Liver (tissue), 8 donors: ENCODE measurements at regions not wholly inside any gene's neighbourhood (a gene's known extent, or its start where the extent isn't known, plus 50 kb on each side); places are given as distances from the start of the nearest gene placed in this dataset.

Source experiments
- DNase-seq: peaks from one replicate; pipeline ENCODE4 v3.0.0-alpha.2; 2017; ENCODE audit warnings: low spot score
- H3K27ac ChIP-seq, 2 donors: one replicate each; pipeline ENCODE4 v1.7.0; 2013; ENCODE audit warnings: inconsistent platforms in 2 of 2, low read length in 2 of 2, control low read depth in 1 of 2, low read depth in 1 of 2, mild to moderate bottlenecking in 1 of 2
- H3K27me3 ChIP-seq, 4 donors: one replicate each; pipeline versions ENCODE4 v1.6.1 to v1.7.0; 2013; ENCODE audit warnings: low read length in 3 of 4, inconsistent platforms in 1 of 4, mild to moderate bottlenecking in 1 of 4, moderate library complexity in 1 of 4; ENCODE audit not compliant: control insufficient read depth in 4 of 4, insufficient read depth in 4 of 4
- H3K36me3 ChIP-seq, 4 donors: one replicate each; pipeline versions ENCODE4 v1.6.1 to v1.7.0; 2013; ENCODE audit warnings: low read length in 3 of 4, mild to moderate bottlenecking in 3 of 4, low read depth in 1 of 4, moderate library complexity in 1 of 4; ENCODE audit not compliant: control insufficient read depth in 4 of 4, insufficient read depth in 3 of 4
- H3K4me1 ChIP-seq, 4 donors: one replicate each; pipeline versions ENCODE4 v1.6.1 to v1.7.0; 2013; ENCODE audit warnings: low read length in 3 of 4, mild to moderate bottlenecking in 3 of 4, moderate library complexity in 1 of 4; ENCODE audit not compliant: control insufficient read depth in 4 of 4, insufficient read depth in 4 of 4
- H3K4me3 ChIP-seq, 3 donors: one replicate each; pipeline versions ENCODE4 v1.6.1 to v1.7.0; 2013; ENCODE audit warnings: low read length in 3 of 3, control low read depth in 1 of 3, low read depth in 1 of 3, mild to moderate bottlenecking in 1 of 3
- H3K9ac ChIP-seq, 2 donors: one replicate each; pipeline ENCODE4 v1.7.0; 2013; ENCODE audit warnings: low read length in 2 of 2, mild to moderate bottlenecking in 2 of 2, moderate library complexity in 2 of 2, control low read depth in 1 of 2, low read depth in 1 of 2
- H3K9me3 ChIP-seq, 4 donors: one replicate each; pipeline versions ENCODE4 v1.6.1 to v1.7.0; 2013; ENCODE audit warnings: low read length in 3 of 4; ENCODE audit not compliant: control insufficient read depth in 4 of 4
- ATF3 ChIP-seq: IDR thresholded peaks from 2 replicates; pipeline ENCODE4 v1.6.1; 2016; ENCODE audit warnings: antibody characterized with exemption
- CTCF ChIP-seq: fragments of 150-350 bp; IDR thresholded peaks from 2 replicates; pipeline ENCODE4 v1.5.1; 2017; ENCODE audit warnings: improper control_type of control experiment, low read depth, low read length; ENCODE audit not compliant: missing input control
- EGR1 ChIP-seq, 2 donors: IDR thresholded peaks; 2 replicates each; pipeline ENCODE4 v1.6.1; 2016 to 2018; ENCODE audit warnings: antibody characterized with exemption in 2 of 2, low read depth in 2 of 2
- FOXA1 ChIP-seq: IDR thresholded peaks from 2 replicates; pipeline ENCODE4 v1.6.1; 2016; ENCODE audit warnings: antibody characterized with exemption
- FOXA2 ChIP-seq: IDR thresholded peaks from 2 replicates; pipeline ENCODE4 v1.6.1; 2016; ENCODE audit warnings: antibody characterized with exemption
- GABPA ChIP-seq, 2 donors: IDR thresholded peaks in 1 of 2; conservative IDR thresholded peaks in 1 of 2; 2 replicates each; pipeline ENCODE4 v1.6.1; 2016; ENCODE audit warnings: antibody characterized with exemption in 2 of 2, mild to moderate bottlenecking in 1 of 2, moderate library complexity in 1 of 2
- HNF4A ChIP-seq, 2 donors: conservative IDR thresholded peaks; 2 replicates each; pipeline ENCODE4 v1.6.1; 2016; ENCODE audit warnings: antibody characterized with exemption in 2 of 2, mild to moderate bottlenecking in 2 of 2
- HNF4G ChIP-seq: IDR thresholded peaks from 2 replicates; pipeline ENCODE4 v1.6.1; 2016; ENCODE audit warnings: antibody characterized with exemption
- MAX ChIP-seq: IDR thresholded peaks from 2 replicates; pipeline ENCODE4 v1.6.1; 2016; ENCODE audit warnings: antibody characterized with exemption
- NR2F2 ChIP-seq: IDR thresholded peaks from 2 replicates; pipeline ENCODE4 v1.6.1; 2016; ENCODE audit warnings: antibody characterized with exemption
- REST ChIP-seq: IDR thresholded peaks from 2 replicates; pipeline ENCODE4 v1.6.1; 2016; ENCODE audit warnings: antibody characterized with exemption, mild to moderate bottlenecking
- RXRA ChIP-seq, 2 donors: IDR thresholded peaks; 2 replicates each; pipeline ENCODE4 v1.6.1; 2017 to 2018; ENCODE audit warnings: antibody characterized with exemption in 2 of 2, mild to moderate bottlenecking in 1 of 2
- SP1 ChIP-seq: IDR thresholded peaks from 2 replicates; pipeline ENCODE4 v1.6.1; 2018; ENCODE audit warnings: antibody characterized with exemption, mild to moderate bottlenecking
- TAF1 ChIP-seq: conservative IDR thresholded peaks from 2 replicates; pipeline ENCODE4 v1.6.1; 2016; ENCODE audit warnings: antibody characterized with exemption, mild to moderate bottlenecking
- ZBTB33 ChIP-seq: IDR thresholded peaks from 2 replicates; pipeline ENCODE4 v1.6.1; 2016; ENCODE audit warnings: antibody characterized with exemption
- WGBS: extraction: QIAGEN DNeasy Blood & Tissue Kit; methylation state at CpG from one replicate; pipeline ENCODE4 v1.1.7; 2013; 5-methylcytosine and 5-hydroxymethylcytosine counted together
- donor health status: healthy.
- donor health status: healthy.
- donor health status: healthy.
- donor health status: healthy.
- donor health status: healthy.

GRCh38 chr4:187484186-187484585 is 511.4 kb upstream of the ZFP42 start:
- H3K36me3 ChIP-seq: no peaks in the 10 kb centered on the region
- no peak overlapping the region for H3K9ac ChIP-seq
- no peak overlapping the region for H3K27ac ChIP-seq
- no peaks in the 10 kb centered on the region for H3K9me3 ChIP-seq
- 65% methylated on average over 6 of the region's 6 CpGs for WGBS
- peaks cover 0 to 12% (median 0%) of the 10 kb centered on the region in 4 donors for H3K27me3 ChIP-seq
- no peak overlapping the region for H3K4me3 ChIP-seq
- no peak for DNase-seq
- no peak for TF ChIP-seq GABPA (IDR thresholded peaks at IDR 0.05 in 1 of 2, conservative IDR thresholded peaks at IDR 0.05 in 1 of 2)
- TF ChIP-seq EGR1 (IDR thresholded peaks at IDR 0.05; ENCODE audit: low read depth in 2 of 2): no peak
- TF ChIP-seq HNF4A (conservative IDR thresholded peaks at IDR 0.05): no peak
- no peak for TF ChIP-seq MAX
- TF ChIP-seq FOXA2: no peak
- H3K4me1 ChIP-seq: no peaks in the 10 kb centered on the region

GRCh38 chr4:187485676-187486075 is 509.9 kb upstream of the ZFP42 start:
- no peak overlapping the region for H3K27ac ChIP-seq

GRCh38 chr4:187491286-187491685 is 504.3 kb upstream of the ZFP42 start:
- no peaks in the 10 kb centered on the region for H3K36me3 ChIP-seq
- no peak for DNase-seq
- no peak overlapping the region for H3K4me3 ChIP-seq
- H3K9ac ChIP-seq: no peak overlapping the region
- no peaks in the 10 kb centered on the region for H3K4me1 ChIP-seq
- no peak for TF ChIP-seq FOXA1
- no peak for TF ChIP-seq CTCF
- no peak for TF ChIP-seq ZBTB33
- no peak for TF ChIP-seq MAX
- TF ChIP-seq REST: no peak
- no peak for TF ChIP-seq NR2F2
- no peak for TF ChIP-seq HNF4G
- TF ChIP-seq RXRA (IDR thresholded peaks at IDR 0.05): no peak
- TF ChIP-seq ATF3: no peak
- no peak for TF ChIP-seq SP1
- TF ChIP-seq TAF1: no peak
- no peaks in the 10 kb centered on the region for H3K27me3 ChIP-seq
- H3K9me3 ChIP-seq: no peaks in the 10 kb centered on the region
- H3K27ac ChIP-seq: no peak overlapping the region
- WGBS: 81% methylated on average over 5 of the region's 5 CpGs

More at GRCh38 chr4:187485676-187486075, 509.9 kb upstream of the ZFP42 start:
- peaks cover 0 to 12% (median 0%) of the 10 kb centered on the region in 4 donors for H3K27me3 ChIP-seq
- no peaks in the 10 kb centered on the region for H3K36me3 ChIP-seq
- no peaks in the 10 kb centered on the region for H3K9me3 ChIP-seq
- TF ChIP-seq TAF1: no peak
- no peaks in the 10 kb centered on the region for H3K4me1 ChIP-seq
- 48% methylated on average over 2 of the region's 2 CpGs for WGBS
- H3K4me3 ChIP-seq: no peak overlapping the region
- no peak overlapping the region for H3K9ac ChIP-seq
- DNase-seq: no peak
